ENCODE measurements at regions not wholly inside any gene's neighbourhood (a gene's known extent, or its start where the extent isn't known, plus 50 kb on each side); places are given as distances from the start of the nearest gene placed in this dataset.

GRCh38 chr9:106784076-106784475 is 78.9 kb upstream of the ZNF462 start:
- no peak for TF ChIP-seq CTCF (IDR thresholded peaks at IDR 0.05; ENCODE audit: extremely low read depth in 1 of 2, insufficient read depth in 1 of 2, low read depth in 1 of 2, low read length in 2 of 2)
- TF ChIP-seq EZH2 (IDR thresholded peaks at IDR 0.05; ENCODE audit: borderline replicate concordance, low read depth, low read length, severe bottlenecking): no peak
- TF ChIP-seq POLR2A (IDR thresholded peaks at IDR 0.05; ENCODE audit: low read depth, low read length): no peak
